ENCODE measurements at regions not wholly inside any gene's neighbourhood (a gene's known extent, or its start where the extent isn't known, plus 50 kb on each side); places are given as distances from the start of the nearest gene placed in this dataset.

DNA sequence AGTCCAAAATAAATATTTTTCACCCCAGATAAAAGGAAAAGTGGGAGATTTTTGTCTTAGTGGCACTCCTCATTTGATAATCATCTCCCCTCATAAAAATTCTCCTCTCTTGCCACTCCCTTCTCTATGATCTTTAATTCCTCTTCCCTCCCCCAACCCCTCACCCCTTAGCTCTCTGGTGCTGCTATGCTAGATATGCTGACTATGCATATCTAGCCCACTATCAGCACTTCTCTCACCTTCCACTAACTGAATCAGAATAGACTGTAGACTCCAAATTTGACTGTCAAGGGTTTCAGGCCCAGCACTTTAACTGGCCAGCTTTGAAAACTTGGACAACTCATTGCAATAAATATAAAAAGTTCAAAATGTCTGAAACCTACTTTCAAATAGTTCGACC lies 254.2 kb downstream of the ETNK1 start:
- ChIA-PET POLR2A (no interaction called here), CTCF (no interaction called here)
- Mint-ChIP-seq H3K9me3 (peaks cover 9% of the 10 kb centered on the region), H3K4me3 (no peak overlapping the region), H3K27ac (no peak overlapping the region), H3K4me1 (no peaks in the 10 kb centered on the region), H3K36me3 (no peaks in the 10 kb centered on the region), H3K27me3 (ENCODE audit: low read depth) (no peaks in the 10 kb centered on the region)
- TF ChIP-seq, protein P1, sequence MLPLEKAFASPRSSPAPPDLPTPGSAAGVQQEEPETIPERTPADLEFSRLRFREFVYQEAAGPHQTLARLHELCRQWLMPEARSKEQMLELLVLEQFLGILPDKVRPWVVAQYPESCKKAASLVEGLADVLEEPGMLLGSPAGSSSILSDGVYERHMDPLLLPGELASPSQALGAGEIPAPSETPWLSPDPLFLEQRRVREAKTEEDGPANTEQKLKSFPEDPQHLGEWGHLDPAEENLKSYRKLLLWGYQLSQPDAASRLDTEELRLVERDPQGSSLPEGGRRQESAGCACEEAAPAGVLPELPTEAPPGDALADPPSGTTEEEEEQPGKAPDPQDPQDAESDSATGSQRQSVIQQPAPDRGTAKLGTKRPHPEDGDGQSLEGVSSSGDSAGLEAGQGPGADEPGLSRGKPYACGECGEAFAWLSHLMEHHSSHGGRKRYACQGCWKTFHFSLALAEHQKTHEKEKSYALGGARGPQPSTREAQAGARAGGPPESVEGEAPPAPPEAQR (CRISPR knock-in tag; IDR thresholded peaks at IDR 0.05), result no peak
- TF ChIP-seq ZNF317 (CRISPR knock-in tag; IDR thresholded peaks at IDR 0.05; ENCODE audit: borderline replicate concordance, low read depth) (no peak), E2F5 (CRISPR knock-in tag; IDR thresholded peaks at IDR 0.05) (no peak), RORB (CRISPR knock-in tag; IDR thresholded peaks at IDR 0.05) (no peak), FOXK1 (CRISPR knock-in tag; IDR thresholded peaks at IDR 0.05) (no peak), SOX15 (CRISPR knock-in tag; IDR thresholded peaks at IDR 0.05) (no peak), NR2C2 (CRISPR knock-in tag; IDR thresholded peaks at IDR 0.05) (no peak), JAZF1 (CRISPR knock-in tag; IDR thresholded peaks at IDR 0.05) (no peak)
- TF ChIP-seq, protein P2, sequence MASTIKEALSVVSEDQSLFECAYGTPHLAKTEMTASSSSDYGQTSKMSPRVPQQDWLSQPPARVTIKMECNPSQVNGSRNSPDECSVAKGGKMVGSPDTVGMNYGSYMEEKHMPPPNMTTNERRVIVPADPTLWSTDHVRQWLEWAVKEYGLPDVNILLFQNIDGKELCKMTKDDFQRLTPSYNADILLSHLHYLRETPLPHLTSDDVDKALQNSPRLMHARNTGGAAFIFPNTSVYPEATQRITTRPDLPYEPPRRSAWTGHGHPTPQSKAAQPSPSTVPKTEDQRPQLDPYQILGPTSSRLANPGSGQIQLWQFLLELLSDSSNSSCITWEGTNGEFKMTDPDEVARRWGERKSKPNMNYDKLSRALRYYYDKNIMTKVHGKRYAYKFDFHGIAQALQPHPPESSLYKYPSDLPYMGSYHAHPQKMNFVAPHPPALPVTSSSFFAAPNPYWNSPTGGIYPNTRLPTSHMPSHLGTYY (CRISPR knock-in tag; IDR thresholded peaks at IDR 0.05), result no peak
- no peak for DNase-seq (ENCODE audit: low spot score)
- ATAC-seq, result no peak

DNA sequence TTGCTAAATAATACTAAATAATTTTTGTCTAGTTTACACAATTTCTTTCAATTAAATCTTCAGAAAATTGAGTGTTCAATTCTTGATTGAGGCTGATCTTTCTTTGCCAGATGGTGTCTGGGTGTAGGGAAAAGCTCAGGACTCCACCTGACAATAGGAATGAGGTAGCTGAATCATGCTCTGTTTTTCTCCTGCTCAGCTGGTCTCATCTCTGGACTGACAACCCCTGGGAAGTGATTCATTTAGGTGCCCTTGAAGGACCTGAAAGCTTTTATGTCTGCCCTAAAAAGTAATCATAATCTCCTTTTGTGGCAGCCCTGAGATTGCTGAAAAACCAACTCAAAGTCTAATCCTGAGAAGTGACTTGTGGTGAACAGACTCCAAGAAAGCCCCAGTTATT lies 255.4 kb downstream of the ETNK1 start:
- Mint-ChIP-seq H3K36me3 (no peaks in the 10 kb centered on the region), H3K27ac (no peak overlapping the region), H3K4me3 (no peak overlapping the region), H3K4me1 (no peaks in the 10 kb centered on the region), H3K27me3 (ENCODE audit: low read depth) (no peaks in the 10 kb centered on the region), H3K9me3 (peaks cover 9% of the 10 kb centered on the region)
- ChIA-PET POLR2A (no interaction called here), CTCF (no interaction called here)
- no peak for DNase-seq (ENCODE audit: low spot score)
- no peak for ATAC-seq
- TF ChIP-seq ATF6 (CRISPR knock-in tag; IDR thresholded peaks at IDR 0.05), result no peak
- TF ChIP-seq HMGXB4 (CRISPR knock-in tag; IDR thresholded peaks at IDR 0.05), result no peak
- TF ChIP-seq, protein P3, sequence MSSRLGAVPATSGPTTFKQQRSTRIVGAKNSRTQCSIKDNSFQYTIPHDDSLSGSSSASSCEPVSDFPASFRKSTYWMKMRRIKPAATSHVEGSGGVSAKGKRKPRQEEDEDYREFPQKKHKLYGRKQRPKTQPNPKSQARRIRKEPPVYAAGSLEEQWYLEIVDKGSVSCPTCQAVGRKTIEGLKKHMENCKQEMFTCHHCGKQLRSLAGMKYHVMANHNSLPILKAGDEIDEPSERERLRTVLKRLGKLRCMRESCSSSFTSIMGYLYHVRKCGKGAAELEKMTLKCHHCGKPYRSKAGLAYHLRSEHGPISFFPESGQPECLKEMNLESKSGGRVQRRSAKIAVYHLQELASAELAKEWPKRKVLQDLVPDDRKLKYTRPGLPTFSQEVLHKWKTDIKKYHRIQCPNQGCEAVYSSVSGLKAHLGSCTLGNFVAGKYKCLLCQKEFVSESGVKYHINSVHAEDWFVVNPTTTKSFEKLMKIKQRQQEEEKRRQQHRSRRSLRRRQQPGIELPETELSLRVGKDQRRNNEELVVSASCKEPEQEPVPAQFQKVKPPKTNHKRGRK (CRISPR knock-in tag; IDR thresholded peaks at IDR 0.05; ENCODE audit: borderline replicate concordance), result no peak
- no peak for TF ChIP-seq ELF4 (CRISPR knock-in tag; IDR thresholded peaks at IDR 0.05; ENCODE audit: low read depth)
- TF ChIP-seq NFYB (CRISPR knock-in tag; conservative IDR thresholded peaks at IDR 0.05; ENCODE audit: low read depth), result no peak
- no peak for TF ChIP-seq TCF7 (CRISPR knock-in tag; IDR thresholded peaks at IDR 0.05; ENCODE audit: low read depth)
- TF ChIP-seq CDX4 (CRISPR knock-in tag; IDR thresholded peaks at IDR 0.05; ENCODE audit: borderline replicate concordance), result no peak
- TF ChIP-seq RORB (CRISPR knock-in tag; IDR thresholded peaks at IDR 0.05), result no peak
- no peak for TF ChIP-seq FOXP4 (CRISPR knock-in tag; IDR thresholded peaks at IDR 0.05)
- TF ChIP-seq, protein P4, sequence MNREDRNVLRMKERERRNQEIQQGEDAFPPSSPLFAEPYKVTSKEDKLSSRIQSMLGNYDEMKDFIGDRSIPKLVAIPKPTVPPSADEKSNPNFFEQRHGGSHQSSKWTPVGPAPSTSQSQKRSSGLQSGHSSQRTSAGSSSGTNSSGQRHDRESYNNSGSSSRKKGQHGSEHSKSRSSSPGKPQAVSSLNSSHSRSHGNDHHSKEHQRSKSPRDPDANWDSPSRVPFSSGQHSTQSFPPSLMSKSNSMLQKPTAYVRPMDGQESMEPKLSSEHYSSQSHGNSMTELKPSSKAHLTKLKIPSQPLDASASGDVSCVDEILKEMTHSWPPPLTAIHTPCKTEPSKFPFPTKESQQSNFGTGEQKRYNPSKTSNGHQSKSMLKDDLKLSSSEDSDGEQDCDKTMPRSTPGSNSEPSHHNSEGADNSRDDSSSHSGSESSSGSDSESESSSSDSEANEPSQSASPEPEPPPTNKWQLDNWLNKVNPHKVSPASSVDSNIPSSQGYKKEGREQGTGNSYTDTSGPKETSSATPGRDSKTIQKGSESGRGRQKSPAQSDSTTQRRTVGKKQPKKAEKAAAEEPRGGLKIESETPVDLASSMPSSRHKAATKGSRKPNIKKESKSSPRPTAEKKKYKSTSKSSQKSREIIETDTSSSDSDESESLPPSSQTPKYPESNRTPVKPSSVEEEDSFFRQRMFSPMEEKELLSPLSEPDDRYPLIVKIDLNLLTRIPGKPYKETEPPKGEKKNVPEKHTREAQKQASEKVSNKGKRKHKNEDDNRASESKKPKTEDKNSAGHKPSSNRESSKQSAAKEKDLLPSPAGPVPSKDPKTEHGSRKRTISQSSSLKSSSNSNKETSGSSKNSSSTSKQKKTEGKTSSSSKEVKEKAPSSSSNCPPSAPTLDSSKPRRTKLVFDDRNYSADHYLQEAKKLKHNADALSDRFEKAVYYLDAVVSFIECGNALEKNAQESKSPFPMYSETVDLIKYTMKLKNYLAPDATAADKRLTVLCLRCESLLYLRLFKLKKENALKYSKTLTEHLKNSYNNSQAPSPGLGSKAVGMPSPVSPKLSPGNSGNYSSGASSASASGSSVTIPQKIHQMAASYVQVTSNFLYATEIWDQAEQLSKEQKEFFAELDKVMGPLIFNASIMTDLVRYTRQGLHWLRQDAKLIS (CRISPR knock-in tag; IDR thresholded peaks at IDR 0.05; ENCODE audit: borderline replicate concordance), result no peak
- TF ChIP-seq CREM (CRISPR knock-in tag; IDR thresholded peaks at IDR 0.05), result no peak
